BJ (cell line): ENCODE measurements at regions not wholly inside any gene's neighbourhood (a gene's known extent, or its start where the extent isn't known, plus 50 kb on each side); places are given as distances from the start of the nearest gene placed in this dataset.

Source experiments
- CTCF ChIA-PET: fragments of 350-600 bp; formaldehyde crosslinking; extraction: SDS; loops from one replicate; lab custom pipeline; 2021; ENCODE audit warnings: antibody characterized with exemption, inconsistent platforms; lab: Yijun Ruan, JAX
- POLR2A ChIA-PET: fragments of 300-600 bp; sonication (Branson Sonifier 250); formaldehyde crosslinking; extraction: SDS; loops from one replicate; lab custom pipeline; 2021; ENCODE audit warnings: antibody characterized with exemption; lab: Charles Lee
- DNase-seq: peaks from one replicate; pipeline ENCODE4 v3.0.0-alpha.2; 2011; ENCODE audit warnings: low read depth
- H3K27me3 ChIP-seq: 2 replicates; pipeline ENCODE4 v1.6.0; 2011; ENCODE audit warnings: low read length; ENCODE audit not compliant: control insufficient read depth, insufficient read depth
- H3K36me3 ChIP-seq: 2 replicates; pipeline ENCODE4 v1.5.1; 2011; ENCODE audit warnings: low read length; ENCODE audit not compliant: control insufficient read depth, insufficient read depth
- H3K4me3 ChIP-seq: 2 replicates; pipeline ENCODE4 v1.5.1; 2011; ENCODE audit warnings: low read depth, mild to moderate bottlenecking, control low read depth, low read length
- TF ChIP-seq, protein P1 (sequence below): IDR thresholded peaks from 2 replicates; pipeline ENCODE4 v1.5.1; 2011; ENCODE audit warnings: low read depth, mild to moderate bottlenecking, control low read depth, inconsistent platforms, low read length, moderate library complexity; ENCODE audit not compliant: insufficient read depth

DNA sequence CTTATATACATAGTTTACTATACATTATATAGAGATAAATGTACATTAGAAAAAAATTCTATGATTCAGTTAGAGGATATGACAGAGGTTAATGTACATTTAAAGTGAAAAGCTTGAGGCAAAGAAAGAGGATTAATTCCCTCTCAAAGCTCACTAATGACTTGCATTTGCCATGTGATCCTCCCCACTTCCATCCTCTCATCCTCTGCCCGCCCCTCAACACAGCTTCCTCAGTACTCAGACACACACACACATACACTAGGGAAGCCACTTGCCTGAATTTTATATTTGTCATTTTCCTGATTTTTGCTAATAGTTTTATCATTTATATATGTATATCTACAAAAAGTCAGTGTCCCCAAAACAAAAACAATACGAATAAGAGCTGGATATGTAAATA, 764.5 kb downstream of the EFNA5 start:
- CTCF ChIA-PET: no interaction called here
- TF ChIP-seq, protein P1, sequence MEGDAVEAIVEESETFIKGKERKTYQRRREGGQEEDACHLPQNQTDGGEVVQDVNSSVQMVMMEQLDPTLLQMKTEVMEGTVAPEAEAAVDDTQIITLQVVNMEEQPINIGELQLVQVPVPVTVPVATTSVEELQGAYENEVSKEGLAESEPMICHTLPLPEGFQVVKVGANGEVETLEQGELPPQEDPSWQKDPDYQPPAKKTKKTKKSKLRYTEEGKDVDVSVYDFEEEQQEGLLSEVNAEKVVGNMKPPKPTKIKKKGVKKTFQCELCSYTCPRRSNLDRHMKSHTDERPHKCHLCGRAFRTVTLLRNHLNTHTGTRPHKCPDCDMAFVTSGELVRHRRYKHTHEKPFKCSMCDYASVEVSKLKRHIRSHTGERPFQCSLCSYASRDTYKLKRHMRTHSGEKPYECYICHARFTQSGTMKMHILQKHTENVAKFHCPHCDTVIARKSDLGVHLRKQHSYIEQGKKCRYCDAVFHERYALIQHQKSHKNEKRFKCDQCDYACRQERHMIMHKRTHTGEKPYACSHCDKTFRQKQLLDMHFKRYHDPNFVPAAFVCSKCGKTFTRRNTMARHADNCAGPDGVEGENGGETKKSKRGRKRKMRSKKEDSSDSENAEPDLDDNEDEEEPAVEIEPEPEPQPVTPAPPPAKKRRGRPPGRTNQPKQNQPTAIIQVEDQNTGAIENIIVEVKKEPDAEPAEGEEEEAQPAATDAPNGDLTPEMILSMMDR: no peak
- no peaks in the 10 kb centered on the region for H3K36me3 ChIP-seq
- DNase-seq: no peak
- POLR2A ChIA-PET: no interaction called here
- H3K4me3 ChIP-seq: no peak overlapping the region
- H3K27me3 ChIP-seq: no peaks in the 10 kb centered on the region

DNA sequence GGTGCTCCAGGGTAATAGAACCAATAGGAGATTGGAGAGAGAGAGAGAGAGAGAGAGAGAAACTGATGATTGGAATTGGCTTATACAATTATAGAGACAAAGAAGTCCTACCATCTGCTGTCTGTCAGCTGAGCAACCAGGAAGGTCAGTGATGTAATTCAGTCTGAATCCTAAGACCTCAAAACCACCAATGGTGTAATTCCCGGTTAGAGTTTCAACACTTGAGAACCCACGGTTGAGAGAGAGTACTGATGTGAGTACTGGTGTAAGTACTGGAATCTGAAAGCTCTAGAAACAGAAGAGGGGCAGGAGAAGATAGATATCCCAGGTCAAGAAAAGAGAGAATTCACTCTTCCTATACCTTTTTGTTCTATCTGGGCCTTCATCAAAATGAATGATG, 775.8 kb downstream of the EFNA5 start:
- Histone ChIP-seq H3K36me3 (no peaks in the 10 kb centered on the region), H3K27me3 (no peaks in the 10 kb centered on the region), H3K4me3 (no peak overlapping the region)
- CTCF ChIA-PET: no interaction called here
- POLR2A ChIA-PET: no interaction called here
- TF ChIP-seq, protein P1: no peak
- DNase-seq: no peak

DNA sequence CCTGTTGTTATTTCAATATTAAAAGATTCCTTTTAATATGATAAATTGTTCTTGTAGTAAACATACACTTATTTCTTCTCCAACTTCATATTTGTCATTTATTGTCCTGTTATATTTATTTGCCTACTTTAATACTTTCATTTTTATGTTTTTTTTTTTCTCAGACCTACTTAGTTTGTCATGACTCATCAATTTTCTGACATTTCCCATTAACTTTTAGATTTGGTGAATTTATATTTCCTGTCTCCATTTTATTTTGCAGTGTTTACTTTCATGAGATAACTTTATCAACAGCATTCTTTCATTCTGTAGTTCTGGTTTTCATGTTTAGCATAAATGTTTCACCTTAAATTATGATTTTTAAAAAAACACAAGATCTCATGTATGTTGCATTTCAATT, 788.7 kb downstream of the EFNA5 start:
- DNase-seq: no peak
- H3K4me3 ChIP-seq: no peak overlapping the region
- POLR2A ChIA-PET: no interaction called here
- no peaks in the 10 kb centered on the region for H3K36me3 ChIP-seq
- H3K27me3 ChIP-seq: no peaks in the 10 kb centered on the region
- CTCF ChIA-PET: no interaction called here
- TF ChIP-seq, protein P1: no peak

DNA sequence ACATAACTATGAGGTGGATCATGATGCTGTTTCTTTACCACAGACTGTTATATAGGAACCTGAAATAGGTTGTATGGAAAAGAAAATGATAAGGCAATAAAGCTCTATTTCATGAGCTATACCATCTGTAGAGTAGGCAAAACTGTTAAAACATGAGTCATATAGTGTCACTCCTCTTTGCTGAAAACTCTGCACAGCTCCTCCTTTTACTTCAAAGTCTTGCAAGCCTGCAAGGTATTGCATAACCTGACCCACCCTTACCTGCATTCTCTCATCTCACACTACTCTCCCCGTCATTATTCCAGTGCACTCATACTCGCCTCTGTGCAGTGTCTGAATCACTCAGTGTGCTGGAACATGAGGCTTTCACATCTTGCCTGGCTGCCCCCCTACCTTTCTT, 790.1 kb downstream of the EFNA5 start:
- POLR2A ChIA-PET: no interaction called here
- H3K27me3 ChIP-seq: no peaks in the 10 kb centered on the region
- no peak overlapping the region for H3K4me3 ChIP-seq

DNA sequence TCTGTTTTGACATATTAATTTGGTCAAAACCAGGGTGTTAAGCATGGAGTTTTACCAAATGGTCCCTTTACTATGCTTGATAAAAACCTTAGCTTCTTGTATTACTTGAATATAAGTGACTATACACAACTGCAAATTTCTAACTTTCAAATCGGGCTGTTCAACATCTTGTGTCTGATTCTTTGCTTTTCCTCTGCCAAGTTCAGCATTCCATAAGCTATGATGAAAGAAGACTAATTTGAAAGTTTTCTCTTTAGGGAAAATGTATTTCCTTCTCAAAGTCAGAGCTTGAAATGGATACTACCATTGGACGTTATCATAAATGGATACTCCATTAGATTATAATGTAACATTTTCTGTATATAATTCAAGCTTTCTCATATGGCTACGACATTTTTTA, 792.9 kb downstream of the EFNA5 start:
- TF ChIP-seq, protein P1: no peak
- H3K4me3 ChIP-seq: no peak overlapping the region
- CTCF ChIA-PET: interaction anchor here (1.6 kb wide), 1 partner anchor 611 kb away, joined by 3 read pairs; no protein-coding TSS in a partner anchor
- POLR2A ChIA-PET: no interaction called here
- H3K27me3 ChIP-seq: no peaks in the 10 kb centered on the region
- no peak for DNase-seq
- no peaks in the 10 kb centered on the region for H3K36me3 ChIP-seq

More for the DNA sequence above, 790.1 kb downstream of the EFNA5 start:
- DNase-seq: no peak
- TF ChIP-seq, protein P1: no peak
- H3K36me3 ChIP-seq: no peaks in the 10 kb centered on the region
- CTCF ChIA-PET: no interaction called here
